ENCODE measurements at regions not wholly inside any gene's neighbourhood (a gene's known extent, or its start where the extent isn't known, plus 50 kb on each side); places are given as distances from the start of the nearest gene placed in this dataset.

DNA sequence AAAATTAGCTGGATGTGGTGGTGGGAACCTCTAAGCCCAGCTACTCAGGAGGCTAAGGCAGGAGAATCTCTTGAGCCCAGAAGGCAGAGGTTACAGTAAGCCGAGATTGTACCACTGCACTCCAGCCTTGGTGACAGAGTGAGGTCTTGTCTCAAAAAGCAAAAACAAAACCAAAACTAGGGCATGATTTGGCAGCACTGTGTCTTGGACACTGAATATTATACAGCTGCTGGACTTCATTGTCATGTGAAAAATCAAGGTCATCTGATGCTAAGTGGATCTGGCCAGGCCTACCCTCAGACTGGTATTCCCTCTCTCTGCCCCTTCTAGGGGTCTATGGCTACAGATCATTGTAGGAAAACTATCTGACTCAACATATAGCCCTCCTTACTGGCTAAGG lies 55.2 kb upstream of the MRPS6 start:
- TF ChIP-seq CTCF (IDR thresholded peaks at IDR 0.05; ENCODE audit: borderline replicate concordance, insufficient read depth, low read depth, low read length), result no peak
- no peak overlapping the region for H3K4me3 ChIP-seq (ENCODE audit: low read depth, low read length)

- no peak for TF ChIP-seq CTCF (IDR thresholded peaks at IDR 0.05; ENCODE audit: borderline replicate concordance, insufficient read depth, low read depth, low read length)
- no peak overlapping the region for H3K4me3 ChIP-seq (ENCODE audit: low read depth, low read length)
These were observed 56.1 kb upstream of the MRPS6 start for GRCh38 chr21:34017039-34017961.

- H3K4me3 ChIP-seq (ENCODE audit: low read depth, low read length), result no peak overlapping the region
- TF ChIP-seq CTCF (IDR thresholded peaks at IDR 0.05; ENCODE audit: borderline replicate concordance, insufficient read depth, low read depth, low read length), result no peak
These were observed 60.7 kb upstream of the MRPS6 start for GRCh38 chr21:34012640-34013039.

GRCh38 chr21:34011660-34012059 lies 61.7 kb upstream of the MRPS6 start:
- no peak overlapping the region for H3K4me3 ChIP-seq (ENCODE audit: low read depth, low read length)
- no peak for TF ChIP-seq CTCF (IDR thresholded peaks at IDR 0.05; ENCODE audit: borderline replicate concordance, insufficient read depth, low read depth, low read length)

GRCh38 chr21:34009193-34009592 lies 64.2 kb upstream of the MRPS6 start:
- no peak overlapping the region for H3K4me3 ChIP-seq (ENCODE audit: low read depth, low read length)
- no peak for TF ChIP-seq CTCF (IDR thresholded peaks at IDR 0.05; ENCODE audit: borderline replicate concordance, insufficient read depth, low read depth, low read length)

DNA sequence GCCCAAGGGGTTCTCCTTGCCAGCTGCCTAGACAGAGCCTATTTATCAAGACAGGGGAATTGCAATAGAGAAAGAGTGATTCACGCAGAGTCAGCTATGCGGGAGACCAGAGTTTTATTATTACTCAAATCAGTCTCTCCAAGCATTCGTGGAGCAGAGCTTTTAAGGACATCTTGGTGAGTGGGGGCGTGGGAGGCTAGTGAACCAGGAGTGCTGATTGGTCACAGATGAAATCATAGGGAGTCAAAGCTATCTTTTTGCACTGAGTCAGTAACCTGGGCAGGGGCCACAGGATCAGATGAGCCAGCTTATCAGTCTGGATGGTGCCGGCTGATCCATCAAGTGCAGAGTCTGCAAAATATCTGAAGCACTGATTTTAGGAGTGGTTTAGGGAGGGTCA lies 64.8 kb upstream of the MRPS6 start:
- TF ChIP-seq CTCF (IDR thresholded peaks at IDR 0.05; ENCODE audit: borderline replicate concordance, insufficient read depth, low read depth, low read length), result no peak
- H3K4me3 ChIP-seq (ENCODE audit: low read depth, low read length), result no peak overlapping the region

DNA sequence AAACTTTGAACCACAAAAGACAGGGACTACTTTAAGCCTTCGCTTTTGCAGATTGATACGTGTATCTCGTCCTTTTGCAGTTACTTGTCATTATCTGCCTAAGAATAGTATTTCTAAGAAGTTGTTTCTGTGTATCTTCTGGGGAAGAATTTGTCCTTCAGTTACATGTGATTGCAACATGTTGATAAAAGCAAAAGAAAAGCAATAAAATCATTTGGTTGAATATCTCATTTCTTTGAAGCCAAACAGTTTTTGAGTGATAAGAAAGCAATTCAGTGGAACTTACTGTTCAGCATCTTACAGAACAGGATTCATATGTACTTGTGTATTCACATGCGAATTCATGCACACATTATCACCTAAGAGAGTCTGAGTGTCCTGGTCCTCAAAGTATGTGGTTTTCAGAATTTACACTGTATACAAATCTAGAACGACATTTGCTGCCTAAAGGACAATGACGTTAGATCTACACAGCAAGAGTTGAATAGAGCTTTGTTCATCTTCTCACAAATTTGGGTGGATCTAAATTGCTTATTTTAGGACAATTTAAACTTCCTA lies 66.7 kb upstream of the MRPS6 start:
- no peak for TF ChIP-seq CTCF (IDR thresholded peaks at IDR 0.05; ENCODE audit: borderline replicate concordance, insufficient read depth, low read depth, low read length)
- no peak overlapping the region for H3K4me3 ChIP-seq (ENCODE audit: low read depth, low read length)

All from GM12875 (cell line).